ENCODE measurements at regions not wholly inside any gene's neighbourhood (a gene's known extent, or its start where the extent isn't known, plus 50 kb on each side); places are given as distances from the start of the nearest gene placed in this dataset.

- no peak for DNase-seq
- Histone ChIP-seq H3K79me2 (ENCODE audit: low read length) (no peaks in the 10 kb centered on the region), H3K4me3 (ENCODE audit: low read length) (no peak overlapping the region), H3K27ac (ENCODE audit: low read length) (no peak overlapping the region), H3K4me1 (ENCODE audit: low read length) (no peaks in the 10 kb centered on the region), H3K9me3 (replicated peaks; ENCODE audit: insufficient read depth, low read length) (no peaks in the 10 kb centered on the region), H3K4me2 (ENCODE audit: low read depth, low read length) (no peak overlapping the region), H3K27me3 (replicated peaks; ENCODE audit: insufficient read depth, low read length) (no peaks in the 10 kb centered on the region), H3K36me3 (replicated peaks; ENCODE audit: insufficient read depth, low read length) (no peaks in the 10 kb centered on the region), H4K20me1 (ENCODE audit: insufficient read depth, low read length) (no peaks in the 10 kb centered on the region), H3K9me2 (replicated peaks; ENCODE audit: insufficient read depth, low read length) (no peaks in the 10 kb centered on the region), H2AFZ (ENCODE audit: low read length) (no peak overlapping the region), H3K9ac (ENCODE audit: low read length) (no peak overlapping the region), H3F3A (ENCODE audit: insufficient read depth, low read length) (no peaks in the 10 kb centered on the region)
- TF ChIP-seq EZH2phosphoT487 (IDR thresholded peaks at IDR 0.05; ENCODE audit: low read length) (no peak), CTCF (IDR thresholded peaks at IDR 0.05; ENCODE audit: low read length) (no peak), EZH2 (optimal IDR thresholded peaks at IDR 0.05; ENCODE audit: low read depth, low read length) (no peak)
Measured at GRCh38 chr14:95424529-95424928, 91.9 kb downstream of the SYNE3 start.

GRCh38 chr14:95421741-95422140 is 94.7 kb downstream of the SYNE3 start:
- no peak overlapping the region for H3K27ac ChIP-seq (ENCODE audit: low read length)
- no peak overlapping the region for H3K9ac ChIP-seq (ENCODE audit: low read length)
- no peak overlapping the region for H3K4me2 ChIP-seq (ENCODE audit: low read depth, low read length)
- no peaks in the 10 kb centered on the region for H3K9me3 ChIP-seq (replicated peaks; ENCODE audit: insufficient read depth, low read length)
- no peaks in the 10 kb centered on the region for H3K4me1 ChIP-seq (ENCODE audit: low read length)
- no peak for TF ChIP-seq CTCF (IDR thresholded peaks at IDR 0.05; ENCODE audit: low read length)
- TF ChIP-seq EZH2phosphoT487 (IDR thresholded peaks at IDR 0.05; ENCODE audit: low read length): no peak
- no peak for TF ChIP-seq EZH2 (optimal IDR thresholded peaks at IDR 0.05; ENCODE audit: low read depth, low read length)
- H3K4me3 ChIP-seq (ENCODE audit: low read length): no peak overlapping the region
- no peaks in the 10 kb centered on the region for H3K9me2 ChIP-seq (replicated peaks; ENCODE audit: insufficient read depth, low read length)
- no peaks in the 10 kb centered on the region for H3K79me2 ChIP-seq (ENCODE audit: low read length)
- H3K27me3 ChIP-seq (replicated peaks; ENCODE audit: insufficient read depth, low read length): no peaks in the 10 kb centered on the region
- H2AFZ ChIP-seq (ENCODE audit: low read length): no peak overlapping the region
- H4K20me1 ChIP-seq (ENCODE audit: insufficient read depth, low read length): no peaks in the 10 kb centered on the region
- DNase-seq: no peak
- no peaks in the 10 kb centered on the region for H3F3A ChIP-seq (ENCODE audit: insufficient read depth, low read length)
- no peaks in the 10 kb centered on the region for H3K36me3 ChIP-seq (replicated peaks; ENCODE audit: insufficient read depth, low read length)

GRCh38 chr14:95420060-95420459 is 96.4 kb downstream of the SYNE3 start:
- Histone ChIP-seq H3K9me2 (replicated peaks; ENCODE audit: insufficient read depth, low read length) (no peaks in the 10 kb centered on the region), H3K36me3 (replicated peaks; ENCODE audit: insufficient read depth, low read length) (no peaks in the 10 kb centered on the region), H2AFZ (ENCODE audit: low read length) (no peak overlapping the region), H3K4me3 (ENCODE audit: low read length) (no peak overlapping the region), H3K4me2 (ENCODE audit: low read depth, low read length) (no peak overlapping the region), H4K20me1 (ENCODE audit: insufficient read depth, low read length) (no peaks in the 10 kb centered on the region), H3F3A (ENCODE audit: insufficient read depth, low read length) (no peaks in the 10 kb centered on the region), H3K4me1 (ENCODE audit: low read length) (no peaks in the 10 kb centered on the region), H3K27ac (ENCODE audit: low read length) (no peak overlapping the region), H3K9ac (ENCODE audit: low read length) (no peak overlapping the region), H3K9me3 (replicated peaks; ENCODE audit: insufficient read depth, low read length) (no peaks in the 10 kb centered on the region), H3K79me2 (ENCODE audit: low read length) (no peaks in the 10 kb centered on the region), H3K27me3 (replicated peaks; ENCODE audit: insufficient read depth, low read length) (no peaks in the 10 kb centered on the region)
- no peak for DNase-seq
- TF ChIP-seq EZH2 (optimal IDR thresholded peaks at IDR 0.05; ENCODE audit: low read depth, low read length): no peak
- TF ChIP-seq CTCF (IDR thresholded peaks at IDR 0.05; ENCODE audit: low read length): no peak
- no peak for TF ChIP-seq EZH2phosphoT487 (IDR thresholded peaks at IDR 0.05; ENCODE audit: low read length)

All from MM.1S (cell line).